ENCODE measurements at regions not wholly inside any gene's neighbourhood (a gene's known extent, or its start where the extent isn't known, plus 50 kb on each side); places are given as distances from the start of the nearest gene placed in this dataset.
A peak's percentile ranks its signal among the peaks of the same experiment; 100 is the strongest.

DNA sequence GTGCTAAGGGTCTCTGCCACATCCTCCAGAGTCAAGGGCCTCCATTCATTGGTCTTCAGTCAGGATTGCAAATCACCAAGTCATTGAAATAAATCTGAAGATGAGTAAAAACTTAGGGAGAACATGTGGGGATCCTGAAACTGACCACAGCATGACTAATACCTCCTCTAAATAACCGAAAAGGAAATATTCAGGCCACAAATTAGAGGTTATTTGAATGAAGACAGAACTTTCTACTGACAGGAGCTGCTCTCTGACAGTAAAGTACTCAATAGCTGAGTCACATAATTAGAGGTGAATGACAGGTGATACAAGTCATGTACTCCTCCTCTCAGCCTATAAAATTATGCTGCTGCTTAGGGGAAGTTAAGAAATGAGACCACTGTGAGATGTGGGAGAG lies 240.2 kb upstream of the F9 start:
- DNase-seq (ENCODE audit: low spot score): peak; percentile 35

DNA sequence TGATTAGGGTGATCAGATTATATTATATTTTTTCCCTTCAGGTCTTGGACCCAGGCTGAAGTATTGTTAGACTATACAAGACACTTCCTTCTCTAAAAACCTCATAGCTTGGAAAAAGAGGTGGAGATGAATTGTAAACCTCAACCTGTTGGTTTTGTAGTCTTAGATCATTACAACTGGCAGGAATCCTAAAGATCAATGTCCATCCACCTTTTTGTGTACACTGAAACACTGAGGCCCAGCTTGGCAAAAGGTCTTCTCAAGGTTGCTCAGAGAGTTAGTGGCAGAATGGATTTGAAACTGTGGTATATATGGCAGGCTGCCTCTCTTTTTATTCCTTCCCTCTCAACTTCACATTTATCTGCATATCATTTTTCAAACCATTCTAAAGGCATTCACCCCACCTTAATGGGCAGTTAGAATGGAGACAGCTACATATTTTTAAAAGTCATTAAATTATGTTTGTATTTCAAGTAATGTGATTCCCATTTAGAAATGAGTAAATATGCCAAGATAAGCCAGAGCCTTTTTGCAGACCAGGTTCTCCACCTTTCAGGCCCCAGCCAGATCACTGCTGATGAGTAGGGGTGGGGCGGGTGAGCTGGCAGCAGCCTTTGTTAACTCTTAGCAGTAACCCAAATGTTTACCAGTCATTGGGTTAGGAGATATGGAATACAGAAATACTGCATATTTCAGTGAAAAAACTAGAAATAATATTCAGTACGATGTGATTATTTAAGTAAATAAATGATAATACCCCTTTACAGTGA lies 243.2 kb upstream of the F9 start:
- DNase-seq (ENCODE audit: low spot score): no peak

DNA sequence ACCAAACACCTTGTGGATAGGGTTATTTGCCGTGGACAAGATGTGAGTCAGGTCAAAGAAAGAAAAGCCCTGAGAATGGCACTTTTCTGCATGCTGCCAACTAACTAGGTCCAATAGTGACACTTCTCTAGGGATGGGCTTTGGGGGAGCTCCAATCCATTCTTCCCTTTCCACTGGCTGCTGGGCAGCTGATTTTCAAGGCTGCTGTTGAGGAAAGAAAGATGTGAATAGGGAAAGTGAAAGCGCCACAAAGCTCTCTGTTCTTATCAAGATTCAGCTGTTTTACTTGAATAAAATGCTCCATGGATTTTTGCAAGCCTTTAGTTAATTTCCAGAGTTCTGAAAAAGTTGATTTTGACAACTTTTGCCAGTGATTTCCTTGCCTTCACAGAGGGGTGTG lies 244.2 kb upstream of the F9 start:
- DNase-seq (ENCODE audit: low spot score): no peak

DNA sequence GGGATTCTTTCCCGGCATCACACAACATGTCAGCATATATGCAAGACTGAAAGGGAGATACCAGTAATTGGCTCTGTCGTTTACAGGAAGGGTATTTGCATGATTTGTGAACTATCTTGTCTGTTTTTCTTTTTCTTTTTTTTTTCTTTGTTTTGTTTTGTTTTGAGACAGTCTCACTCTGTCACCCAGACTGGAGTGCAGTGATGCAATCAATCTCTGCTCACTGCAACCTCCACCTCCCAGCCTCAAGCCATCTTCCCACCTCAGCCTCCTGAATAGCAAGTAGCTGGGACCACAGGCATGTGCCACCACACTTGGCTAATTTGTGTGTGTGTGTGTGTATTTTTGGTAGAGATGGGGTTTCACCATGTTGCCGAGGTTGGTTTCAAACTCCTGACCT lies 262.7 kb upstream of the F9 start:
- DNase-seq (ENCODE audit: low spot score): no peak

- peak; percentile 3 for DNase-seq (ENCODE audit: low spot score)
Measured at GRCh38 chrX:139246295-139246694, 284.2 kb upstream of the F9 start.

DNA sequence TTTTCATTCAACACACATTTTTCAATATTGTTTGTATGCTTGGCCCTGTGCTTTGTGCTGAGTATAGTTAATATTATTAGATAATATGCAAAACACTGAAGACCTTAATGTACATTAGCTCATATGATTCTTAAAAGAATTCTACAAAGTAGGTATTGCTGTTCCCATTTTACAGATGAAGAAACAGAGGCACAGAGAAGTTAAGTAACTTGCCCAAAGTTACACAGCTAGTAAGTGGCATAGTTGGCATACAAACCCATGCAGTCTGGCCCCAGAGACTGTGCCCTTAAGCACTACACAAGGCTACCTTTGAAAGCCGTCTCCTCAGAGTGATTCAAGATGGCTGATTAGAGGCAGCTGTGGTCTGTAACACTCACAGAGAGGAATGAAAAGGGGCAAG lies 293.4 kb upstream of the F9 start:
- DNase-seq (ENCODE audit: low spot score): no peak

DNA sequence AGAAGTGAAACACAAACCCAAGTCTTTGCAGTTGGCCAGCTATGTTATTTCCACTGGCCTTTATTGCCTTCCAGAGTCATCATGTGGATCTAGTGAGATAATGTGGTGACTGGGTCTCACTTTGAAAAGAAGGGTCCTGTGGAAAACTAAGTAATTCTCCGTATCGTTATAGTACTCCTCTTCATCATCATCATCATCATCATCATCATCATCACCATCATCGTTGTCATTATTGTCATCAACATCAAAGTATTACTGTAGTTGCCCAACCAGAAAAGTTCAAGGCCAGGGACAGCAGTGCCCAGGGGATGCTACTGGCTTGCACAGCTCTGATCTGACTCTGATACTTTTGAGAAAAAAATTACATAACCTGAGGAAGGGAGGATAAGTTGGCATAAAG lies 295.6 kb upstream of the F9 start:
- no peak for DNase-seq (ENCODE audit: low spot score)

GRCh38 chrX:139224953-139225665 lies 305.4 kb upstream of the F9 start:
- DNase-seq (ENCODE audit: low spot score): peak; percentile 14

DNA sequence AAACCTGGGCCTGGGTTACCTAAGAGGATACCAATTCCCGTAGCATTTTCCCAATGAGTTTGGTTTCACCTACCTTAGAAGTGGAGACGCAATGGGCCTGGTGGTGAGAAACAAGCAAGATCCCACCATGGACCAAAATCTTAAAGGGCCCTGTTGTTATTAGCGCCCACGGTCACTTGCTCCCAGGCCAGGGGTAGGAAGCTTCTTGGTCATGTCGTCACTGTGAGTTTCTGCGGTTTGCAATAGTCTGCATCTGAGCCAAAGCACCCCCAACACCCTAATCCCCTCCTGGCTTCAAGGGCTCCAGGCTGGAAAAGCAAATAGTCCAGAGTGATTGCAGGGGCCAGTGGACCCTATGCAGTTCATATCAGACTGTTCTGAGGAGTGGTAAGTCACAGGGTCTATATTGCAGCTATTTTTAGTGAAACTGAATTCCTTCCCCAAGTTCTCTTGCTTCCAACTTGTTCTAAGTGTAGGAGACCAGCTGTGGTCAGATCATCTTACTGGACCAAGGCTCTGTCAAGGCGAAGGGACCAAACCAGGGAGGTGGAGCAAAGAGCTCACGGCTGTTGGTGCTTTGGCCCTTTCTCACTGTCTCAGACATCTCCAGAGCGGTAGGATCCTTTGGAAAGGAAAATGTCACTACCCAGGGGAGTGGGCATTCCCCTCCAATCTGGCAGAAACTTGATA lies 307.9 kb upstream of the F9 start:
- DNase-seq (ENCODE audit: low spot score): no peak

DNA sequence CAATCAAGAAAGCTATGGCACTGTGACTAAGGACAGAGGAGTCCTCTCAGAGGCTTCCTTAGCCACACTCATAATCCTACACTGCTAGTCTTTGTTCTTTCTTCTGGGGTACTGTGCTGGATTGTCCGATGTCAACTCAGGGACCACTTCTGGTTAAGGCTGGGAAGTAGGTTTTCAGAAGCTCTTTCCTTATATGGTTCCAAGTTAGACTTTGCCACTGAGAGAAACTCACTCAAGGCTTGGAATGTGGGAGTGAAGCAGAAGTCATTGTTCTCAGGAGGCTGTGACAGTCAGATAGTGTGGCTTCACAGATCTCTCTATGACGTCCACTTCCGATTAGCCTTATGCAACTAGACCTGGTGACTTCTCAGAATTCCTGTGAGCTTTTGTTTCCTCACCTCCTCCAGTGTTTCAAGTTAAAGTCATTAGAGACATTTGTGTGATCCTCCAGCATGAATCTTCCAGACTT lies 317.3 kb upstream of the F9 start:
- peak; percentile 71 for DNase-seq (ENCODE audit: low spot score)

GRCh38 chrX:139211568-139212182 lies 318.9 kb upstream of the F9 start:
- no peak for DNase-seq (ENCODE audit: low spot score)

DNA sequence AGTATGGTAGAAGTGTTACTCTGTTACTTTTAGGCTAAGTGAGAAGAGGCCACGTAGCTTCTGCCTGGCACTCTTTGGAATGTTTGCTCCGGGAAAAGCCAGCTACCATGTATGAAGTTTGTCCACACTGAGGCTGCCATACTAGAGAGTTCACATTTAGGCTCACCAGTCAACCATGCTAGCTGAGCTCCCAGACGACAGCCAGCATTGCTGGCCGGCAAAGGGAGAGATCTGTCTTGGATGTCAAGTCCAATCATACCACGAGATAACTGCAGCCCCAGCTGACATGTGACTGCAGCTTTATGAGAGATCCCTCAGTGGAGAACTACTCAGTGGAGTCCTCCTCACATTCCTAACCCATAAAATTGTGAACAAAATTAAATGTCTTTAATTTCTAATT lies 321.2 kb upstream of the F9 start:
- no peak for DNase-seq (ENCODE audit: low spot score)

DNA sequence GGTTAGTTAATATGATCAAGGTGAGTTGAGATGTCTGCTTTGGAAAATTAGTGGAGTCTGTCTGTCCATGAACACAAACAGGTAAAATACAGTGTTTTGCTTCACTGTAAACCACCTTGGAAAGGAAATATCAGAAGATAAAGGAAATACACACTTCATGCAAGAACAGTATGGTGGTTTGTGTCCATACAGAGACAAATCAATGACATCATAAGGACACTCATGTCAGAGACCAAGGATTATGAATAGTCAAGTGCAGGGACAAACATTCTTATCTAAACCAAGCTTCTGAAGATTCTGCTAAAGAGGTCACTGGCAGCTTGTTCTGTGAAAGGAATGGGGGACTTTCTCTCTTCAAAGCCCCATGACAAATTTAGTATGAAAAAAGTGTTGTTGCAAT lies 322.9 kb upstream of the F9 start:
- DNase-seq (ENCODE audit: low spot score): no peak

DNA sequence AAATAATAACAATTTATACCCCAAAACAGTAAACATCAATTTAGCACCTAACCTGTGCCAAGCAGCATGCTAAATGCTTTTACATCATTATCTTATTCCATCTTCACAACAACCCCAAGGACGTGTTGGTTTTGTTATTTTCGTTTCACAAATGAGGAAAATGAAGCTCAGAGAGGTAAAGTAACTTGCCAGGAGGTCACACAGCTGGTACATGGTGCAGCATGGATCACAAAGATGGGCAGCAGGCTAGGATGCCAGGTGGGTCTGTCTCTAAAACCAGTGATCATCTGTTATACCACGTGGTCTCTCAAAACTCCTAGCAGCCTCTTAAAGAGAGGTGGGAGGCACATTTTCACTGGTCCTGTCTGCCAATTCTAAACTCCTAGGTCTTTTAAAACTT lies 323.6 kb upstream of the F9 start:
- no peak for DNase-seq (ENCODE audit: low spot score)

GRCh38 chrX:139204898-139205667 lies 325.5 kb upstream of the F9 start:
- DNase-seq (ENCODE audit: low spot score): peak; percentile 58

DNA sequence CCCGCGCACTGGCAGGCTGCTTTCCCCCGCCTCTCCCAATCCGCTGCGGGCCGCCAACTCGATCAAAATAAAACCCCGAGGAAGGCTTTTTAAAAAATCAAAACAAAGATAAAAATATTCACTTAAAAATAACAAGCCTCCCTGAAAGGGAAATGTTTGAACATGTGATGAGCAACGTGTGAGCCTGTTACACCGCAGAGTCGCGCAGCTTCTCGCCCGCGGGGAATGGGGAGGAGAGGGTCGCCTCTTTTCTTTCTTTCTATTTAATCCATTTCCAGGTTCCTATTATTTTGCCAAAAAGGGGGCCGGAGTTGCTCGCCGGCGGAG lies 326.0 kb upstream of the F9 start:
- no peak for DNase-seq (ENCODE audit: low spot score)

- peak; percentile 21 for DNase-seq (ENCODE audit: low spot score)
Measured at GRCh38 chrX:139203651-139204570, 326.6 kb upstream of the F9 start.

- no peak for DNase-seq (ENCODE audit: low spot score)
Measured at GRCh38 chrX:139202742-139203420, 327.7 kb upstream of the F9 start.

DNA sequence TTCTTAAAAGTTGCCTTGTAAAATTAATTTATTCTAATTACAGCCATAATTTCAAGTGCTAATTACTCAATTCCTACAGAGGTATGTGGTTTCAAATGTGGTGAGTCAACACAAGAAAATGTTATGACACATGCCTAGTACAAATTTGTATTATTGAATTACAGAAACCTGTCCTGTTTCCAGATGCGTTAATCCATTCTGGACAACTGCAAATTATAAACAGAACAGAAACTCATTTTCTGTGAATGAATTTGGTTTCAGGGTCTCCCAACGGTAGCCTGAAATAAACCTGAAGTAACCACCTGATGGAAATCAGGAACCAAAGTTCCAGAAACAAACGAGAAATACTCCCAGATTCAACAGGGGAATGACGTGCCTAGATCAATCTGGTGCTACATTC lies 328.6 kb upstream of the F9 start:
- DNase-seq (ENCODE audit: low spot score): no peak

DNA sequence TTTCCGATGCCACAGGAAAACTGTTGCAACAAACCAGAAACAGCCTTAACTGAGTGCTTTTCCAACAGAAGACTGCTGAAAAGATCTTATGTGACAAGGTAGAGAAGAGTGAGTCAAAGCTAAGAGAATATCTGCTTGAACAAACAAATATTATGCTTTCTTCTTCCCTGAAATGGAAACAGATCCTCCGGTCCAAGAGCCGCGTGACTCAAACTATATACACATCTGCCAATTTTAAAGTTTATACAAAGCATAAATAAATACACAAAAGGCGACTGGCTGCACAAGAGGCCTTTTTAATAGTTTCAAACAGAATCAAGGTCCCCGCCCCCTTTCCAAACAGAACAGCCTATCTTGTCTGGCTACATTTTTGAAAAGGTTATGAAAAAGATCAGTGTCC lies 329.7 kb upstream of the F9 start:
- no peak for DNase-seq (ENCODE audit: low spot score)

Data from SW480 (cell line).